GM12878 (cell line): ENCODE measurements at regions not wholly inside any gene's neighbourhood (a gene's known extent, or its start where the extent isn't known, plus 50 kb on each side); places are given as distances from the start of the nearest gene placed in this dataset. TPM values are rescaled to one million over a fixed set of nuclear protein-coding genes. Genes with fewer than 3 reads are reported as not detected.

ENCODE experiments used
- small RNA-seq: library from RNA; depleted of rRNA; stranded (forward); fragments of <200 nt; gene quantifications from one replicate; pipeline ENCODE3, GENCODE V24; 2014

Small RNA genes lying in the stretch of these regions (small RNA-seq; reads per million reads assigned to genes)
- gene RN7SKP277 = not detected
